Muscle layer of colon (tissue), 2 donors: ENCODE measurements at regions not wholly inside any gene's neighbourhood (a gene's known extent, or its start where the extent isn't known, plus 50 kb on each side); places are given as distances from the start of the nearest gene placed in this dataset.

Source experiments
- H3K27ac ChIP-seq: one replicate; pipeline ENCODE4 v1.7.0; 2013; ENCODE audit warnings: low read depth, mild to moderate bottlenecking, low read length, moderate library complexity
- H3K27me3 ChIP-seq, 2 donors: one replicate each; pipeline ENCODE4 v1.7.0; 2013; ENCODE audit warnings: low read length in 2 of 2, mild to moderate bottlenecking in 2 of 2; ENCODE audit not compliant: insufficient read depth in 2 of 2, control insufficient read depth in 1 of 2
- H3K36me3 ChIP-seq: one replicate; pipeline ENCODE4 v1.7.0; 2013; ENCODE audit warnings: mild to moderate bottlenecking, low read length; ENCODE audit not compliant: insufficient read depth
- H3K4me1 ChIP-seq: one replicate; pipeline ENCODE4 v1.7.0; 2013; ENCODE audit warnings: mild to moderate bottlenecking, low read length; ENCODE audit not compliant: insufficient read depth
- H3K4me3 ChIP-seq, 2 donors: one replicate each; pipeline ENCODE4 v1.7.0; 2013; ENCODE audit warnings: low read length in 2 of 2, low read depth in 1 of 2, mild to moderate bottlenecking in 1 of 2, moderate library complexity in 1 of 2
- H3K9ac ChIP-seq: one replicate; pipeline ENCODE4 v1.7.0; 2013; ENCODE audit warnings: low read length
- H3K9me3 ChIP-seq: one replicate; pipeline ENCODE4 v1.7.0; 2013; ENCODE audit warnings: mild to moderate bottlenecking, low read length
- donor health status: abdominal sarcoma.
- donor health status: Adenocarcinoma of cecum.

- Histone ChIP-seq H3K4me1 (peaks cover 8% of the 10 kb centered on the region), H3K4me3 (no peak overlapping the region), H3K9me3 (no peaks in the 10 kb centered on the region), H3K36me3 (no peaks in the 10 kb centered on the region), H3K27ac (no peak overlapping the region), H3K27me3 (no peaks in the 10 kb centered on the region), H3K9ac (no peak overlapping the region)
Measured at GRCh38 chr14:87158283-87158682, 834.7 kb downstream of the GALC start.

- Histone ChIP-seq H3K27me3 (no peaks in the 10 kb centered on the region), H3K27ac (no peak overlapping the region), H3K36me3 (no peaks in the 10 kb centered on the region), H3K9ac (no peak overlapping the region), H3K4me1 (peaks cover 8% of the 10 kb centered on the region), H3K4me3 (no peak overlapping the region), H3K9me3 (no peaks in the 10 kb centered on the region)
Measured at GRCh38 chr14:87156878-87157277, 836.1 kb downstream of the GALC start.

- Histone ChIP-seq H3K27ac (no peak overlapping the region), H3K27me3 (no peaks in the 10 kb centered on the region), H3K9ac (no peak overlapping the region), H3K9me3 (no peaks in the 10 kb centered on the region), H3K36me3 (no peaks in the 10 kb centered on the region), H3K4me1 (peaks cover under 1% of the 10 kb centered on the region), H3K4me3 (no peak overlapping the region)
Measured at GRCh38 chr14:87155856-87156488, 837.0 kb downstream of the GALC start.

- Histone ChIP-seq H3K4me1 (no peaks in the 10 kb centered on the region), H3K9me3 (no peaks in the 10 kb centered on the region), H3K36me3 (no peaks in the 10 kb centered on the region), H3K27ac (no peak overlapping the region), H3K27me3 (no peaks in the 10 kb centered on the region), H3K4me3 (no peak overlapping the region), H3K9ac (no peak overlapping the region)
Measured at GRCh38 chr14:87153901-87154300, 839.1 kb downstream of the GALC start.

- no peaks in the 10 kb centered on the region for H3K27me3 ChIP-seq
- no peak overlapping the region for H3K9ac ChIP-seq
- no peaks in the 10 kb centered on the region for H3K36me3 ChIP-seq
- H3K4me3 ChIP-seq, result no peak overlapping the region
- no peak overlapping the region for H3K27ac ChIP-seq
- no peaks in the 10 kb centered on the region for H3K9me3 ChIP-seq
- no peaks in the 10 kb centered on the region for H3K4me1 ChIP-seq
Measured at GRCh38 chr14:87153391-87153790, 839.6 kb downstream of the GALC start.

- no peak overlapping the region for H3K9ac ChIP-seq
- H3K27me3 ChIP-seq, result no peaks in the 10 kb centered on the region
- H3K4me3 ChIP-seq, result no peak overlapping the region
- no peaks in the 10 kb centered on the region for H3K4me1 ChIP-seq
- no peaks in the 10 kb centered on the region for H3K9me3 ChIP-seq
- no peak overlapping the region for H3K27ac ChIP-seq
- H3K36me3 ChIP-seq, result no peaks in the 10 kb centered on the region
Measured at GRCh38 chr14:87152693-87153092, 840.3 kb downstream of the GALC start.

- no peaks in the 10 kb centered on the region for H3K9me3 ChIP-seq
- H3K36me3 ChIP-seq, result no peaks in the 10 kb centered on the region
- no peak overlapping the region for H3K9ac ChIP-seq
- no peaks in the 10 kb centered on the region for H3K4me1 ChIP-seq
- no peak overlapping the region for H3K27ac ChIP-seq
- no peaks in the 10 kb centered on the region for H3K27me3 ChIP-seq
- H3K4me3 ChIP-seq, result no peak overlapping the region
Measured at GRCh38 chr14:87149583-87150354, 843.2 kb downstream of the GALC start.

GRCh38 chr14:87148655-87149054, 844.3 kb downstream of the GALC start:
- no peak overlapping the region for H3K27ac ChIP-seq
- no peaks in the 10 kb centered on the region for H3K36me3 ChIP-seq
- H3K4me1 ChIP-seq, result no peaks in the 10 kb centered on the region
- H3K27me3 ChIP-seq, result no peaks in the 10 kb centered on the region
- no peak overlapping the region for H3K4me3 ChIP-seq
- H3K9ac ChIP-seq, result no peak overlapping the region
- H3K9me3 ChIP-seq, result no peaks in the 10 kb centered on the region

- H3K9me3 ChIP-seq, result no peaks in the 10 kb centered on the region
- no peaks in the 10 kb centered on the region for H3K27me3 ChIP-seq
- no peaks in the 10 kb centered on the region for H3K36me3 ChIP-seq
- peaks cover 6% of the 10 kb centered on the region for H3K4me1 ChIP-seq
- H3K4me3 ChIP-seq, result no peak overlapping the region
- no peak overlapping the region for H3K9ac ChIP-seq
- no peak overlapping the region for H3K27ac ChIP-seq
Measured at GRCh38 chr14:87142551-87143211, 850.3 kb downstream of the GALC start.

- H3K9me3 ChIP-seq, result no peaks in the 10 kb centered on the region
- H3K36me3 ChIP-seq, result no peaks in the 10 kb centered on the region
- H3K4me3 ChIP-seq, result no peak overlapping the region
- no peaks in the 10 kb centered on the region for H3K27me3 ChIP-seq
- peaks cover 6% of the 10 kb centered on the region for H3K4me1 ChIP-seq
- no peak overlapping the region for H3K9ac ChIP-seq
- no peak overlapping the region for H3K27ac ChIP-seq
Measured at GRCh38 chr14:87141801-87142200, 851.2 kb downstream of the GALC start.

GRCh38 chr14:87139299-87139698, 853.7 kb downstream of the GALC start:
- Histone ChIP-seq H3K27me3 (no peaks in the 10 kb centered on the region), H3K36me3 (no peaks in the 10 kb centered on the region), H3K27ac (no peak overlapping the region), H3K9me3 (no peaks in the 10 kb centered on the region), H3K9ac (no peak overlapping the region), H3K4me3 (no peak overlapping the region), H3K4me1 (peaks cover 6% of the 10 kb centered on the region)
